GM19043 (cell line): ENCODE measurements at regions not wholly inside any gene's neighbourhood (a gene's known extent, or its start where the extent isn't known, plus 50 kb on each side); places are given as distances from the start of the nearest gene placed in this dataset.

ENCODE experiments used
- ATAC-seq: cut with Tn5 transposase; IDR thresholded peaks from one replicate; pipeline ENCODE4 v1.9.1; 2021; ENCODE audit warnings: low read depth; ENCODE audit not compliant: unreplicated experiment

- no peak for ATAC-seq
Measured at GRCh38 chr14:71320734-71321573, 413.7 kb downstream of the PCNX1 start.

GRCh38 chr14:71321574-71322315, 414.5 kb downstream of the PCNX1 start:
- no peak for ATAC-seq

- no peak for ATAC-seq
Measured at GRCh38 chr14:71322655-71323250, 415.5 kb downstream of the PCNX1 start.

GRCh38 chr14:71324767-71325272, 417.6 kb downstream of the PCNX1 start:
- ATAC-seq, result no peak

GRCh38 chr14:71327691-71328090, 420.4 kb downstream of the PCNX1 start:
- ATAC-seq, result no peak

- ATAC-seq, result no peak
Measured at GRCh38 chr14:71328183-71328582, 420.9 kb downstream of the PCNX1 start.

- ATAC-seq, result no peak
Measured at GRCh38 chr14:71328954-71329353, 421.7 kb downstream of the PCNX1 start.

GRCh38 chr14:71331403-71331802, 424.1 kb downstream of the PCNX1 start:
- no peak for ATAC-seq

GRCh38 chr14:71332476-71332875, 425.2 kb downstream of the PCNX1 start:
- ATAC-seq, result no peak

- no peak for ATAC-seq
Measured at GRCh38 chr14:71333705-71334104, 426.4 kb downstream of the PCNX1 start.

GRCh38 chr14:71336489-71337192, 429.4 kb downstream of the PCNX1 start:
- ATAC-seq, result no peak

- ATAC-seq, result no peak
Measured at GRCh38 chr14:71338153-71338552, 430.9 kb downstream of the PCNX1 start.

GRCh38 chr14:71339650-71340415, 432.6 kb downstream of the PCNX1 start:
- no peak for ATAC-seq

- ATAC-seq, result no peak
Measured at GRCh38 chr14:71341156-71341555, 433.9 kb downstream of the PCNX1 start.

- no peak for ATAC-seq
Measured at GRCh38 chr14:71343724-71344123, 436.5 kb downstream of the PCNX1 start.

GRCh38 chr14:71344506-71344905, 437.2 kb downstream of the PCNX1 start:
- ATAC-seq, result no peak

GRCh38 chr14:71346685-71347084, 439.4 kb downstream of the PCNX1 start:
- ATAC-seq, result no peak

- no peak for ATAC-seq
Measured at GRCh38 chr14:71348394-71348793, 441.1 kb downstream of the PCNX1 start.

GRCh38 chr14:71348817-71349216, 441.6 kb downstream of the PCNX1 start:
- ATAC-seq, result no peak

- no peak for ATAC-seq
Measured at GRCh38 chr14:71354142-71354541, 446.9 kb downstream of the PCNX1 start.
